Esophagus muscularis mucosa (tissue), 3 donors: ENCODE measurements at regions not wholly inside any gene's neighbourhood (a gene's known extent, or its start where the extent isn't known, plus 50 kb on each side); places are given as distances from the start of the nearest gene placed in this dataset.

Experiments used
- CTCF ChIP-seq, 3 experiments: fragments of 200-600 bp in 2 of 3; fragments of 450-650 bp in 1 of 3; sonication (generic) in 2 of 3; IDR thresholded peaks; one replicate each; pipeline ENCODE4 v1.5.1; 2017 to 2019; ENCODE audit warnings: antibody characterized with exemption in 3 of 3, mild to moderate bottlenecking in 2 of 3, moderate library complexity in 1 of 3
- POLR2AphosphoS5 ChIP-seq, 2 donors: sonication (generic); formaldehyde crosslinking; IDR thresholded peaks; one replicate each; pipeline ENCODE4 v1.6.1; 2017; ENCODE audit warnings: antibody characterized with exemption in 2 of 2

DNA sequence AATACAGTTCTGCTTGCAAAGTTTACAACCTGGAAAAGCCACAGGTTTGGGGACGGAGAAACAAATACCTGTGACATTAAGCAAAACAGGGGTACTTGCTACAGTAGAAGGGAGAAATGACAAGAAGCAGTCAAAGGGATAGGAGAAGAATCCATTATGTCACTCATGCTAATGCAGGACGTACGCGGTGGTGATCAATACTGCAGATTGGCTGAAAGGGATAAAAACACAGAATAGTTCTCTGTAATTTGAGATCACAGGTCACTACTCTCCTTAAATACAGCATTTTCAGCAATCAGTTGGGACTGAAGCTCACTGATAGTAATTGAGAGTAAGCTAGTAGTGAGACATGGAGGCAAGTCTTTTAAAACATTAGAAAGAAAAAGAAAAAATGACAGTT, 130.3 kb upstream of the MTAP start:
- TF ChIP-seq CTCF (IDR thresholded peaks at IDR 0.05) (no peak), POLR2AphosphoS5 (IDR thresholded peaks at IDR 0.05) (no peak)
